ENCODE measurements at regions not wholly inside any gene's neighbourhood (a gene's known extent, or its start where the extent isn't known, plus 50 kb on each side); places are given as distances from the start of the nearest gene placed in this dataset.

GRCh38 chr3:174336784-174337183 lies 522.4 kb upstream of the NAALADL2 start:
- CTCF ChIA-PET, result no interaction called here
- BruUV-seq (replicated peaks), result no TSS peak
- DNase-seq, result no peak
- intact Hi-C loops (cut with micrococcal nuclease; ENCODE audit: unreplicated experiment), result no loop called here
- Mint-ChIP-seq H3K27ac (ENCODE audit: unreplicated experiment) (no peak overlapping the region), H3K4me3 (ENCODE audit: low read depth, unreplicated experiment) (no peak overlapping the region), H3K36me3 (ENCODE audit: insufficient read depth, unreplicated experiment) (no peaks in the 10 kb centered on the region), H3K9me3 (ENCODE audit: low read depth, unreplicated experiment) (no peaks in the 10 kb centered on the region), H3K4me1 (ENCODE audit: low read depth, unreplicated experiment) (no peaks in the 10 kb centered on the region), H3K27me3 (ENCODE audit: unreplicated experiment) (no peaks in the 10 kb centered on the region)
- TF ChIP-seq CTCF (IDR thresholded peaks at IDR 0.05; ENCODE audit: unreplicated experiment), result no peak

GRCh38 chr3:174337227-174337626 lies 521.9 kb upstream of the NAALADL2 start:
- no peaks in the 10 kb centered on the region for H3K4me1 Mint-ChIP-seq (ENCODE audit: low read depth, unreplicated experiment)
- no peak for TF ChIP-seq CTCF (IDR thresholded peaks at IDR 0.05; ENCODE audit: unreplicated experiment)
- H3K9me3 Mint-ChIP-seq (ENCODE audit: low read depth, unreplicated experiment), result no peaks in the 10 kb centered on the region
- no peak overlapping the region for H3K4me3 Mint-ChIP-seq (ENCODE audit: low read depth, unreplicated experiment)
- DNase-seq, result no peak
- CTCF ChIA-PET, result no interaction called here
- no peaks in the 10 kb centered on the region for H3K36me3 Mint-ChIP-seq (ENCODE audit: insufficient read depth, unreplicated experiment)
- intact Hi-C loops (cut with micrococcal nuclease; ENCODE audit: unreplicated experiment), result no loop called here
- H3K27me3 Mint-ChIP-seq (ENCODE audit: unreplicated experiment), result no peaks in the 10 kb centered on the region
- no peak overlapping the region for H3K27ac Mint-ChIP-seq (ENCODE audit: unreplicated experiment)
- BruUV-seq (replicated peaks), result no TSS peak

GRCh38 chr3:174340624-174341587 lies 518.2 kb upstream of the NAALADL2 start:
- no peaks in the 10 kb centered on the region for H3K9me3 Mint-ChIP-seq (ENCODE audit: low read depth, unreplicated experiment)
- H3K27me3 Mint-ChIP-seq (ENCODE audit: unreplicated experiment), result no peaks in the 10 kb centered on the region
- no peak for DNase-seq
- H3K27ac Mint-ChIP-seq (ENCODE audit: unreplicated experiment), result no peak overlapping the region
- intact Hi-C loops (cut with micrococcal nuclease; ENCODE audit: unreplicated experiment), result no loop called here
- H3K4me3 Mint-ChIP-seq (ENCODE audit: low read depth, unreplicated experiment), result no peak overlapping the region
- H3K36me3 Mint-ChIP-seq (ENCODE audit: insufficient read depth, unreplicated experiment), result no peaks in the 10 kb centered on the region
- CTCF ChIA-PET, result interaction anchor here (0.9 to 1.2 kb wide), 2 partner anchors 9 to 20 kb away, joined by 3 read pairs; no protein-coding TSS in a partner anchor
- no peak for TF ChIP-seq CTCF (IDR thresholded peaks at IDR 0.05; ENCODE audit: unreplicated experiment)
- BruUV-seq (replicated peaks), result no TSS peak
- H3K4me1 Mint-ChIP-seq (ENCODE audit: low read depth, unreplicated experiment), result no peaks in the 10 kb centered on the region

- H3K9me3 Mint-ChIP-seq (ENCODE audit: low read depth, unreplicated experiment), result no peaks in the 10 kb centered on the region
- no peak overlapping the region for H3K4me3 Mint-ChIP-seq (ENCODE audit: low read depth, unreplicated experiment)
- no peaks in the 10 kb centered on the region for H3K27me3 Mint-ChIP-seq (ENCODE audit: unreplicated experiment)
- BruUV-seq (replicated peaks), result no TSS peak
- H3K27ac Mint-ChIP-seq (ENCODE audit: unreplicated experiment), result no peak overlapping the region
- no peak for DNase-seq
- CTCF ChIA-PET, result no interaction called here
- H3K4me1 Mint-ChIP-seq (ENCODE audit: low read depth, unreplicated experiment), result no peaks in the 10 kb centered on the region
- intact Hi-C loops (cut with micrococcal nuclease; ENCODE audit: unreplicated experiment), result no loop called here
- no peaks in the 10 kb centered on the region for H3K36me3 Mint-ChIP-seq (ENCODE audit: insufficient read depth, unreplicated experiment)
- no peak for TF ChIP-seq CTCF (IDR thresholded peaks at IDR 0.05; ENCODE audit: unreplicated experiment)
Observed at GRCh38 chr3:174342171-174342570, 517.0 kb upstream of the NAALADL2 start.

Measured in Calu3 (cell line).